Ascending aorta (tissue), 2 donors: ENCODE measurements at regions not wholly inside any gene's neighbourhood (a gene's known extent, or its start where the extent isn't known, plus 50 kb on each side); places are given as distances from the start of the nearest gene placed in this dataset.

Experiments
- DNase-seq, 2 donors: peaks; one replicate each; pipeline ENCODE4 v3.0.0-alpha.2; 2019; ENCODE audit warnings: low spot score in 2 of 2
- H3K27ac ChIP-seq, 2 donors: fragments of 200-600 bp; sonication (generic); one replicate each; pipeline ENCODE4 v1.5.1; 2016 to 2017; ENCODE audit warnings: mild to moderate bottlenecking in 1 of 2
- H3K27me3 ChIP-seq: fragments of 200-600 bp; sonication (generic); one replicate; pipeline ENCODE4 v1.5.1; 2017
- H3K36me3 ChIP-seq, 2 donors: fragments of 200-600 bp; sonication (generic); one replicate each; pipeline ENCODE4 v1.5.1; 2016
- H3K4me1 ChIP-seq, 2 donors: fragments of 200-600 bp; sonication (generic); one replicate each; pipeline ENCODE4 v1.5.1; 2016 to 2017; ENCODE audit warnings: mild to moderate bottlenecking in 1 of 2
- H3K4me3 ChIP-seq, 2 donors: fragments of 200-600 bp; sonication (generic); one replicate each; pipeline ENCODE4 v1.5.1; 2016 to 2017; ENCODE audit warnings: mild to moderate bottlenecking in 1 of 2
- H3K9me3 ChIP-seq, 2 donors: fragments of 200-600 bp; sonication (generic); one replicate each; pipeline ENCODE4 v1.5.1; 2016
- intact Hi-C: fragments of 100-400 bp; cut with DNase I; formaldehyde crosslinking; loops from one replicate; pipeline ENCODE4 v1.15.1; 2023
- TF ChIP-seq, protein P1 (sequence below), 3 experiments: fragments of 200-600 bp in 2 of 3; fragments of 450-650 bp in 1 of 3; sonication (generic) in 2 of 3; IDR thresholded peaks; one replicate each; pipeline ENCODE4 v1.5.1; 2016 to 2019; ENCODE audit warnings: antibody characterized with exemption in 3 of 3, mild to moderate bottlenecking in 1 of 3, moderate library complexity in 1 of 3

DNA sequence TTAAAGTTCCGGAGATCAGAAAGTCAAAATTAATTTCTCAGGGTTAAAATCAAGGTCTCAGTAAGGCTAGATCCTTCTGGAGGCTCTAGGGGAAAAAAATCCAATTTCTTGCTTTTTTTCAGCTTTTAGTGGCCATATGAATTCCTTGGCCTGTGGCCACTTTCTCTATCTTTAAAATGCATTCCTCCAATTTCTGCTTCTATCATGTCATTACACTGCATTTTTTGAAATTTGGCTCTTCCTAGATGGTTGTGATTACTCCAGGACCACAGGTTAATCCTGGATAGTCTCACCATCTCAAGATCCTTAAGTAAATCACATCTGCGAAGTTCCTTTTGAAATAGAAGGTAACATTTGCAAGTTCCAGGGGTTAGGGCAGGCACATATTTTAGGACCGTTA, 1294.9 kb upstream of the CITED2 start:
- Histone ChIP-seq H3K4me3 (no peak overlapping the region), H3K4me1 (no peaks in the 10 kb centered on the region), H3K9me3 (no peaks in the 10 kb centered on the region), H3K36me3 (no peaks in the 10 kb centered on the region), H3K27me3 (no peaks in the 10 kb centered on the region), H3K27ac (no peak overlapping the region)
- TF ChIP-seq, protein P1, sequence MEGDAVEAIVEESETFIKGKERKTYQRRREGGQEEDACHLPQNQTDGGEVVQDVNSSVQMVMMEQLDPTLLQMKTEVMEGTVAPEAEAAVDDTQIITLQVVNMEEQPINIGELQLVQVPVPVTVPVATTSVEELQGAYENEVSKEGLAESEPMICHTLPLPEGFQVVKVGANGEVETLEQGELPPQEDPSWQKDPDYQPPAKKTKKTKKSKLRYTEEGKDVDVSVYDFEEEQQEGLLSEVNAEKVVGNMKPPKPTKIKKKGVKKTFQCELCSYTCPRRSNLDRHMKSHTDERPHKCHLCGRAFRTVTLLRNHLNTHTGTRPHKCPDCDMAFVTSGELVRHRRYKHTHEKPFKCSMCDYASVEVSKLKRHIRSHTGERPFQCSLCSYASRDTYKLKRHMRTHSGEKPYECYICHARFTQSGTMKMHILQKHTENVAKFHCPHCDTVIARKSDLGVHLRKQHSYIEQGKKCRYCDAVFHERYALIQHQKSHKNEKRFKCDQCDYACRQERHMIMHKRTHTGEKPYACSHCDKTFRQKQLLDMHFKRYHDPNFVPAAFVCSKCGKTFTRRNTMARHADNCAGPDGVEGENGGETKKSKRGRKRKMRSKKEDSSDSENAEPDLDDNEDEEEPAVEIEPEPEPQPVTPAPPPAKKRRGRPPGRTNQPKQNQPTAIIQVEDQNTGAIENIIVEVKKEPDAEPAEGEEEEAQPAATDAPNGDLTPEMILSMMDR (IDR thresholded peaks at IDR 0.05), result no peak
- no peak for DNase-seq
- intact Hi-C loops, result no loop called here

DNA sequence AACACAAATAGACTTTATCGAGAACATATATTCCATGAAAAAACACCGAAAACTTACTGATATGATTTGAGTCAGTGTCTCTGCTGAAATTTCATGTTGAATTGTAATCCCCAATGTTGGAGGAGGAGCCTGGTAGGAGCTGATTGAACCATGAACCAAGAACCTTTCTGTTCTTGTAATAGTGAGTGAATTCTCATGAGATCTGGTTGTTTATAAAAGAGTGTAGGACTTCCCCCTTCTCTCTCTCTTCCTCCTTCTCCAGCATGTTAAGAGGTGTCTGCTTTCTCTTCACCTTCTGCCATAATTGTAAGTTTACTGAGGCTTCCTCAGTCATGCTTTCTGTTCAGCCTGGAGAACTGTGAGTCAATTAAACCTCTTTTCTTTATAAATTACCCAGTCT, 1289.3 kb upstream of the CITED2 start:
- Histone ChIP-seq H3K36me3 (no peaks in the 10 kb centered on the region), H3K27me3 (no peaks in the 10 kb centered on the region), H3K4me3 (no peak overlapping the region), H3K27ac (no peak overlapping the region), H3K4me1 (no peaks in the 10 kb centered on the region), H3K9me3 (no peaks in the 10 kb centered on the region)
- TF ChIP-seq, protein P1 (IDR thresholded peaks at IDR 0.05), result no peak
- DNase-seq, result no peak
- intact Hi-C loops, result no loop called here

- H3K4me1 ChIP-seq, result no peaks in the 10 kb centered on the region
- H3K27me3 ChIP-seq, result no peaks in the 10 kb centered on the region
- no peak overlapping the region for H3K27ac ChIP-seq
- DNase-seq, result no peak
- intact Hi-C loops, result no loop called here
- no peaks in the 10 kb centered on the region for H3K36me3 ChIP-seq
- TF ChIP-seq, protein P1 (IDR thresholded peaks at IDR 0.05), result no peak
- no peak overlapping the region for H3K4me3 ChIP-seq
- H3K9me3 ChIP-seq, result no peaks in the 10 kb centered on the region
Observed at GRCh38 chr6:140663094-140663493, 1288.6 kb upstream of the CITED2 start.

DNA sequence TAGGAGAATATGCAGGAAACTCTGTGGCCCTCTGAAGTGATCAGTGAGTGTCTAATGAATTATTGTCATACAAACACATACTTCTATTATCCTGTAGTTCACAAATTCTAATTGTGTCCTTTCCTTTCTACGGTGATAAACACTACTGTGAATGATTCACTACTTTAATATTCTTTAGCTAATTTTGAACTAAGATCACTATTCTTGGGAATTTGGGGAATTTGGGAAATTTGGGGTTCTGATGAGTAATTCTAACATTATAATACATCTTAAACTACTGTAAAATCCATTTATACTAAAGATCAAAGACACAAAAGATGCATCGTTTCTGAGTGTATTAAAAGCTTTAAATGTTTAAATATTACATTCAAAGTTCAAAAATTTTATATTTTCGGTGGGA, 1287.2 kb upstream of the CITED2 start:
- DNase-seq, result no peak
- Histone ChIP-seq H3K4me1 (no peaks in the 10 kb centered on the region), H3K27me3 (no peaks in the 10 kb centered on the region), H3K27ac (no peak overlapping the region), H3K36me3 (no peaks in the 10 kb centered on the region), H3K9me3 (no peaks in the 10 kb centered on the region), H3K4me3 (no peak overlapping the region)
- intact Hi-C loops, result no loop called here
- TF ChIP-seq, protein P1 (IDR thresholded peaks at IDR 0.05), result no peak

GRCh38 chr6:140660295-140660694, 1285.8 kb upstream of the CITED2 start:
- TF ChIP-seq, protein P1 (IDR thresholded peaks at IDR 0.05), result no peak
- no peaks in the 10 kb centered on the region for H3K9me3 ChIP-seq
- no peaks in the 10 kb centered on the region for H3K27me3 ChIP-seq
- H3K4me3 ChIP-seq, result no peak overlapping the region
- H3K36me3 ChIP-seq, result no peaks in the 10 kb centered on the region
- no peaks in the 10 kb centered on the region for H3K4me1 ChIP-seq
- no peak overlapping the region for H3K27ac ChIP-seq
- no peak for DNase-seq
- intact Hi-C loops, result no loop called here

GRCh38 chr6:140653972-140654371, 1279.5 kb upstream of the CITED2 start:
- Histone ChIP-seq H3K27me3 (no peaks in the 10 kb centered on the region), H3K27ac (no peak overlapping the region), H3K4me3 (no peak overlapping the region), H3K36me3 (no peaks in the 10 kb centered on the region), H3K4me1 (no peaks in the 10 kb centered on the region), H3K9me3 (no peaks in the 10 kb centered on the region)
- TF ChIP-seq, protein P1 (IDR thresholded peaks at IDR 0.05), result no peak
- no peak for DNase-seq
- intact Hi-C loops, result no loop called here
